MCF 10A (cell line): ENCODE measurements at regions not wholly inside any gene's neighbourhood (a gene's known extent, or its start where the extent isn't known, plus 50 kb on each side); places are given as distances from the start of the nearest gene placed in this dataset.

Experiments used
- BruUV-seq: library from RNA; stranded (reverse); fragments of 400-500 nt; replicated peaks from 2 replicates; lab custom pipeline; 2021; lab: Mats Ljungman, UMichigan
- CTCF ChIA-PET: fragments of 300-600 bp; sonication (Branson Sonifier 250); formaldehyde crosslinking; extraction: SDS; loops from one replicate; lab custom pipeline; 2021; ENCODE audit warnings: antibody characterized with exemption, inconsistent platforms; lab: Yijun Ruan, JAX
- POLR2A ChIA-PET: fragments of 300-600, 350-650 bp; sonication (Branson Sonifier 250); formaldehyde crosslinking; extraction: SDS; loops from one replicate; lab custom pipeline; 2020; ENCODE audit warnings: antibody characterized with exemption, inconsistent platforms; lab: Yijun Ruan, JAX
- DNase-seq: peaks from one replicate; pipeline ENCODE4 v3.0.0-alpha.2; 2018; ENCODE audit not compliant: unreplicated experiment
- H3K27ac Mint-ChIP-seq: one replicate; pipeline ENCODE4 v1.8.0; 2022; ENCODE audit warnings: mild to moderate bottlenecking, low read depth, mixed read lengths; ENCODE audit not compliant: unreplicated experiment
- H3K27me3 Mint-ChIP-seq: one replicate; pipeline ENCODE4 v1.8.0; 2022; ENCODE audit warnings: mixed read lengths; ENCODE audit not compliant: insufficient read depth, unreplicated experiment
- H3K36me3 Mint-ChIP-seq: one replicate; pipeline ENCODE4 v1.8.0; 2022; ENCODE audit warnings: mild to moderate bottlenecking, moderate library complexity, mixed read lengths; ENCODE audit not compliant: insufficient read depth, unreplicated experiment
- H3K4me1 Mint-ChIP-seq: one replicate; pipeline ENCODE4 v1.8.0; 2022; ENCODE audit warnings: mixed read lengths; ENCODE audit not compliant: insufficient read depth, unreplicated experiment
- H3K4me3 Mint-ChIP-seq: one replicate; pipeline ENCODE4 v1.8.0; 2022; ENCODE audit warnings: mild to moderate bottlenecking, moderate library complexity, mixed read lengths; ENCODE audit not compliant: unreplicated experiment
- H3K9me3 Mint-ChIP-seq: one replicate; pipeline ENCODE4 v1.8.0; 2022; ENCODE audit warnings: mixed read lengths; ENCODE audit not compliant: unreplicated experiment
- intact Hi-C: fragments of 100-400 bp; cut with micrococcal nuclease; formaldehyde crosslinking; loops from 2 replicates; pipeline ENCODE4 v1.14.1; 2022
- TF ChIP-seq, protein P1 (sequence below): fragments of 200-600 bp; IDR thresholded peaks from one replicate; pipeline ENCODE4 v1.8.0; 2022; ENCODE audit warnings: antibody characterized with exemption, mild to moderate bottlenecking; ENCODE audit not compliant: unreplicated experiment

DNA sequence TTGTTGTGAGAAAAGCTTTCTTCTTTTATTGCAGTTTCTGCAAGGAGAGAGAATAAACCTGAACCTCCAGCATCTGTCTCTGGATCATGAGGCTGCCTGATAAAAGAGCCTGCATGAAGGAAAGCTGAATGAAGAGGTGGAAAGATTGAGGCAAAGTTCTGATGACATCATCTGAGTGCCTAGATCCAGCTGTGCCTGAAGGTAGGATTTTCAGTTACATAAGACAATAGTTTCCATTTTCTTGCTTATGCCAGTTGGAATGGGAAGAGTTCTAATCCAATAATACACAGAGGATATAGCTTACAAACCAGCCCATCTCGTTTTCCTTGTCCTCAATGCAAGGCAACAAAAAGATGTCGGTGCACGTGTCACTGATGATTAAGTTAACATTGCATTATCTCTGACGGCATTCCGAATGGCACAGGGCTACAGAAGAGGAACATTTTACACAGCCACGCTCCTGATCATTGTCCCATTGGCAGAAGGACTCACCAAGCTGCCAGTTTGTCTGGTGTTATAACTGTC, 105.5 kb upstream of the ERCC6L2 start:
- CTCF ChIA-PET = interaction anchor here (1.5 kb wide), 1 partner anchor 33 kb away, joined by 3 read pairs; no protein-coding TSS in a partner anchor
- BruUV-seq = no TSS peak
- no peak overlapping the region for H3K27ac Mint-ChIP-seq
- no peak for DNase-seq
- no peaks in the 10 kb centered on the region for H3K27me3 Mint-ChIP-seq
- H3K36me3 Mint-ChIP-seq = no peaks in the 10 kb centered on the region
- H3K4me1 Mint-ChIP-seq = peaks cover 4% of the 10 kb centered on the region
- TF ChIP-seq, protein P1, sequence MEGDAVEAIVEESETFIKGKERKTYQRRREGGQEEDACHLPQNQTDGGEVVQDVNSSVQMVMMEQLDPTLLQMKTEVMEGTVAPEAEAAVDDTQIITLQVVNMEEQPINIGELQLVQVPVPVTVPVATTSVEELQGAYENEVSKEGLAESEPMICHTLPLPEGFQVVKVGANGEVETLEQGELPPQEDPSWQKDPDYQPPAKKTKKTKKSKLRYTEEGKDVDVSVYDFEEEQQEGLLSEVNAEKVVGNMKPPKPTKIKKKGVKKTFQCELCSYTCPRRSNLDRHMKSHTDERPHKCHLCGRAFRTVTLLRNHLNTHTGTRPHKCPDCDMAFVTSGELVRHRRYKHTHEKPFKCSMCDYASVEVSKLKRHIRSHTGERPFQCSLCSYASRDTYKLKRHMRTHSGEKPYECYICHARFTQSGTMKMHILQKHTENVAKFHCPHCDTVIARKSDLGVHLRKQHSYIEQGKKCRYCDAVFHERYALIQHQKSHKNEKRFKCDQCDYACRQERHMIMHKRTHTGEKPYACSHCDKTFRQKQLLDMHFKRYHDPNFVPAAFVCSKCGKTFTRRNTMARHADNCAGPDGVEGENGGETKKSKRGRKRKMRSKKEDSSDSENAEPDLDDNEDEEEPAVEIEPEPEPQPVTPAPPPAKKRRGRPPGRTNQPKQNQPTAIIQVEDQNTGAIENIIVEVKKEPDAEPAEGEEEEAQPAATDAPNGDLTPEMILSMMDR = no peak
- no peaks in the 10 kb centered on the region for H3K9me3 Mint-ChIP-seq
- POLR2A ChIA-PET = no interaction called here
- no peak overlapping the region for H3K4me3 Mint-ChIP-seq
- intact Hi-C loops = no loop called here

DNA sequence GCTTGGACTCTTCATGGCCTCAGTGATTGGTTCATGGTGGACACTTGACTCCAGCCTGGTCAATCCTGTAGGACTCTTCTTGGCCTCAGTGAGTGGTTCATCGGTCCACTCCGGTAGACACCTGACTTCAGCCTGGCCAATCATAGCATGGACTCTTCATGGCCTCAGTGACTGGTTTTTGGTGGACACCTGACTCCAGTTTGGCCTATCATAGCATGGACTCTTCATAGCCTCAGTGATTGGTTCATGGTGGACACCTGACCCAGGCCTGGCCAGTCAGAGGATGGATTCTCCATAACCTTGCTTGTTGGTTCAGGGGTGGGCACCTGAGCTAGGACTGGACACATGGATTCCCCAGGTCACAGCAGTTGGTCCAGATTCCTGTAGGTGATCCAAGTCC, 106.0 kb upstream of the ERCC6L2 start:
- no peaks in the 10 kb centered on the region for H3K36me3 Mint-ChIP-seq
- POLR2A ChIA-PET = no interaction called here
- TF ChIP-seq, protein P1 = no peak
- DNase-seq = no peak
- intact Hi-C loops = no loop called here
- CTCF ChIA-PET = no interaction called here
- no peaks in the 10 kb centered on the region for H3K27me3 Mint-ChIP-seq
- BruUV-seq = no TSS peak
- no peaks in the 10 kb centered on the region for H3K9me3 Mint-ChIP-seq
- H3K27ac Mint-ChIP-seq = no peak overlapping the region
- H3K4me3 Mint-ChIP-seq = no peak overlapping the region
- H3K4me1 Mint-ChIP-seq = peaks cover 8% of the 10 kb centered on the region

DNA sequence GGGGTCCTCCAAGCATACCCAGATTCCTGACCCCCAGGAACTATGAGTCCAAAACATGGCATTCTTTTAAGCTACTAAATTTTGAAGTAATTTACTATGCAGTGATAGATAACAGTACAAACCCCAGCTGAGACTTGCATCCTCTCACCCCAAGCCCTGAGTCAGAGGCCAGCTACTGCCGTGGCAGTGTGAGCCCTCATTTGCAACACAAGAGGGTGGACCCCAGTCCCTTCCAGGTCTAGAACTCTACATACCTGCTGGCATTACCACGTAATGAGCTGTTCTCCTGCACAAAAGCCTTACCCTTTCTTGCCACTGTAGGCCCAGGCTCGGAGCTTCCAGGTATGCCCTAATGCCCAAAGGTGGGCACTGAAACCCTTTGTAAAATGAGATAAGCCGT, 108.6 kb upstream of the ERCC6L2 start:
- DNase-seq = no peak
- no TSS peak for BruUV-seq
- TF ChIP-seq, protein P1 = no peak
- POLR2A ChIA-PET = interaction anchor here (1.7 kb wide), 1 partner anchor 10 kb away, joined by 7 read pairs; no protein-coding TSS in a partner anchor
- peaks cover 6% of the 10 kb centered on the region for H3K36me3 Mint-ChIP-seq
- H3K9me3 Mint-ChIP-seq = no peaks in the 10 kb centered on the region
- CTCF ChIA-PET = interaction anchor here (0.5 to 0.6 kb wide), 2 partner anchors 549 to 1098 kb away, joined by 4 read pairs; no protein-coding TSS in a partner anchor
- H3K27ac Mint-ChIP-seq = no peak overlapping the region
- intact Hi-C loops = no loop called here
- peaks cover 11% of the 10 kb centered on the region for H3K4me1 Mint-ChIP-seq
- H3K4me3 Mint-ChIP-seq = no peak overlapping the region
- H3K27me3 Mint-ChIP-seq = no peaks in the 10 kb centered on the region

DNA sequence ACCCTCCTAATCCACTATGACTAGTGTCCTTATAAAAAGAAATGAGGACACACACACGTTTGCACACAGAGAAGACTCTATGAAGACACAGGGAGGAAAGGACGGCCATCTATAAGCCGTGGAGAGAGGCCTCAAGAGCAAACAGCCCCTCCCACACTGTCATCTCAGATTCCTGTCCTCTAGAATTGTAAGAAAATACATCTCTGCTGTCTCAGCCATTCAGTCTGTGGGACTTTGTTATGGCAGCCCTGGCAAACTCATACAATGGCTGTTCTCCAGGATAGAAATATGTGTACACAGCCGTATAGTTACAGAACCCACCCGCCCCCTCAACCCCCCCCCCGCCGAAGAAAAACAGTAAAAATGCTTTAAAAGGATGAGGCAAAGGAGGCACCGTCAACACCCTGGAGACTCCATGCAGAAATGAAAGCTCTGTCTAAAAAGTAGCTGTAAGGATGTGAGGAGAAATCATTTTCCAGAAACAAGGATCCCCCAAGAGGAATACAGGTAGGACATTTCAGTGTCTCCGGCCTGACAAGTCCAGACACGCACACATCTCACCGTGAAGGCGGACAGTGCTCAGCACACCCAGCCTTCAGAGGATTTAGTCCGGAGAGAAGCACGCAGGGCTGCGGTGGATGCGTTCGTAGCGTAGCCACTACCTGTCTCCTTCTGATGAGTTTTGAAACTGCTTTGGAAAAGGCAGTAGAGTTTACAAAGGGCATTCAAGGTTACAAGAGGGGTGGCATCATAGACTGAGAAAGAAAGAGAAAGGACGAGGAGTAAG, 110.8 kb upstream of the ERCC6L2 start:
- CTCF ChIA-PET = interaction anchor here (0.6 kb wide), 1 partner anchor 37 kb away, joined by 3 read pairs; no protein-coding TSS in a partner anchor

More for the DNA sequence above, 110.8 kb upstream of the ERCC6L2 start:
- intact Hi-C loops = no loop called here
- POLR2A ChIA-PET = no interaction called here
- Mint-ChIP-seq H3K27ac (no peak overlapping the region), H3K27me3 (no peaks in the 10 kb centered on the region), H3K9me3 (no peaks in the 10 kb centered on the region), H3K36me3 (peaks cover 6% of the 10 kb centered on the region), H3K4me3 (peak overlapping the region; percentile 47), H3K4me1 (peaks cover 11% of the 10 kb centered on the region)
- TF ChIP-seq, protein P1 = no peak
- BruUV-seq = no TSS peak
- DNase-seq = peak; percentile 47
